SK-N-SH treated with all-trans-retinoic acid at 6 μM for 48 hours (cell line): ENCODE measurements at regions not wholly inside any gene's neighbourhood (a gene's known extent, or its start where the extent isn't known, plus 50 kb on each side); places are given as distances from the start of the nearest gene placed in this dataset.

ENCODE experiments used
- BACH2 ChIP-seq: fragments of 250-450 bp; sonication (Bioruptor Pico); IDR thresholded peaks from 2 replicates; pipeline ENCODE4 v1.9.0; 2021; ENCODE audit warnings: mild to moderate bottlenecking, borderline replicate concordance
- ESRRG ChIP-seq: fragments of 250-450 bp; sonication (Bioruptor Pico); IDR thresholded peaks from 2 replicates; pipeline ENCODE4 v1.6.1; 2021; ENCODE audit warnings: mild to moderate bottlenecking
- SNAI2 ChIP-seq: fragments of 250-450 bp; sonication (Bioruptor Pico); IDR thresholded peaks from 2 replicates; pipeline ENCODE4 v1.5.0; 2020; ENCODE audit warnings: mild to moderate bottlenecking, moderate library complexity
- TOX ChIP-seq: fragments of 250-450 bp; sonication (Bioruptor Pico); IDR thresholded peaks from 2 replicates; pipeline ENCODE4 v1.8.0; 2021; ENCODE audit warnings: mild to moderate bottlenecking, moderate library complexity, borderline replicate concordance
- TF ChIP-seq, protein P1 (sequence below): fragments of 250-450 bp; sonication (Bioruptor Pico); IDR thresholded peaks from 2 replicates; pipeline ENCODE4 v1.8.0; 2020; ENCODE audit warnings: mild to moderate bottlenecking, moderate library complexity, borderline replicate concordance

DNA sequence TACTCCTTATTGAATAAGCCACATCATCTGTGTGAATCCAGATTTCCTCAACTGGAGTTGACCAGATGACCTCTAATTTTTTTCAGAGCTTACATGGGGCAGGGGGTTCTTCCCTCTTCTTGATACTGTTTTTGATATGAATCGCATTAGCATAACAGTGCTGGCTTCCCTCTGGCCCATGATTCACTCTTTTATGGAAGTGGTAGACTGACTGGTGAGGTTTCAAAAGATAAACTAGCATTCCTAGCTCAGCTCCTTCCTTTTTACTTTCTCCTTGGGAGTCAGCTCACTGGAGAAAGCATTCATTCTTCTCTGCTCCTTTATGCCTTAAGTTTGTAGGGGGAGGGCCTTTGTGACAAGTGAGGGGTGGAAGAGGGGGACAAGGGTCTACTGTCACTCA is 161.0 kb upstream of the FGF13 start:
- TF ChIP-seq BACH2 (CRISPR knock-in tag) (no peak), SNAI2 (no peak), TOX (CRISPR knock-in tag) (no peak), ESRRG (CRISPR knock-in tag) (no peak)
- TF ChIP-seq, protein P1, sequence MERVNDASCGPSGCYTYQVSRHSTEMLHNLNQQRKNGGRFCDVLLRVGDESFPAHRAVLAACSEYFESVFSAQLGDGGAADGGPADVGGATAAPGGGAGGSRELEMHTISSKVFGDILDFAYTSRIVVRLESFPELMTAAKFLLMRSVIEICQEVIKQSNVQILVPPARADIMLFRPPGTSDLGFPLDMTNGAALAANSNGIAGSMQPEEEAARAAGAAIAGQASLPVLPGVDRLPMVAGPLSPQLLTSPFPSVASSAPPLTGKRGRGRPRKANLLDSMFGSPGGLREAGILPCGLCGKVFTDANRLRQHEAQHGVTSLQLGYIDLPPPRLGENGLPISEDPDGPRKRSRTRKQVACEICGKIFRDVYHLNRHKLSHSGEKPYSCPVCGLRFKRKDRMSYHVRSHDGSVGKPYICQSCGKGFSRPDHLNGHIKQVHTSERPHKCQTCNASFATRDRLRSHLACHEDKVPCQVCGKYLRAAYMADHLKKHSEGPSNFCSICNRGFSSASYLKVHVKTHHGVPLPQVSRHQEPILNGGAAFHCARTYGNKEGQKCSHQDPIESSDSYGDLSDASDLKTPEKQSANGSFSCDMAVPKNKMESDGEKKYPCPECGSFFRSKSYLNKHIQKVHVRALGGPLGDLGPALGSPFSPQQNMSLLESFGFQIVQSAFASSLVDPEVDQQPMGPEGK (CRISPR knock-in tag), result no peak
